ENCODE measurements at regions not wholly inside any gene's neighbourhood (a gene's known extent, or its start where the extent isn't known, plus 50 kb on each side); places are given as distances from the start of the nearest gene placed in this dataset.

- Histone ChIP-seq H2AFZ (no peak overlapping the region), H3K9ac (no peak overlapping the region), H3K9me3 (ENCODE audit: low read depth) (peaks cover 1% of the 10 kb centered on the region), H3K27ac (no peak overlapping the region), H3K4me1 (ENCODE audit: insufficient read depth) (no peaks in the 10 kb centered on the region), H4K20me1 (ENCODE audit: insufficient read depth) (no peaks in the 10 kb centered on the region), H3F3A (ENCODE audit: insufficient read depth) (no peaks in the 10 kb centered on the region), H3K4me2 (ENCODE audit: unreplicated experiment) (no peak overlapping the region), H3K9me2 (ENCODE audit: insufficient read depth) (no peaks in the 10 kb centered on the region), H3K36me3 (ENCODE audit: low read depth) (no peaks in the 10 kb centered on the region), H3K4me3 (no peak overlapping the region), H3K27me3 (replicated peaks; ENCODE audit: insufficient read depth) (no peaks in the 10 kb centered on the region), H3K79me2 (ENCODE audit: insufficient read depth) (no peaks in the 10 kb centered on the region)
- no peak for DNase-seq
- in situ Hi-C loops (cut with MboI) = no loop called here
- WGBS, 2 experiments (ENCODE audit: low coverage in 1 of 2, low lambda C conversion rate in 2 of 2, missing lambda C conversion rate in 2 of 2) = 2 to 5% methylated on average over 2 of the region's 2 CpGs
- TF ChIP-seq EZH2 (IDR thresholded peaks at IDR 0.05; ENCODE audit: insufficient read depth, poor library complexity, severe bottlenecking) (no peak), EZH2phosphoT487 (IDR thresholded peaks at IDR 0.05; ENCODE audit: insufficient read depth, low read depth) (no peak)
These were observed 440.9 kb upstream of the SEL1L start for GRCh38 chr14:81974543-81974942.

GRCh38 chr14:81980601-81981306 lies 447.1 kb upstream of the SEL1L start:
- TF ChIP-seq EZH2phosphoT487 (IDR thresholded peaks at IDR 0.05; ENCODE audit: insufficient read depth, low read depth) (no peak), EZH2 (IDR thresholded peaks at IDR 0.05; ENCODE audit: insufficient read depth, poor library complexity, severe bottlenecking) (no peak)
- in situ Hi-C loops (cut with MboI) = no loop called here

GRCh38 chr14:81981307-81981675 lies 447.6 kb upstream of the SEL1L start:
- no peak overlapping the region for H3K4me3 ChIP-seq
- H3F3A ChIP-seq (ENCODE audit: insufficient read depth) = no peaks in the 10 kb centered on the region
- 28 to 33% methylated on average over 5 of the region's 5 CpGs for WGBS, 2 experiments (ENCODE audit: low coverage in 1 of 2, low lambda C conversion rate in 2 of 2, missing lambda C conversion rate in 2 of 2)
- no peaks in the 10 kb centered on the region for H3K9me2 ChIP-seq (ENCODE audit: insufficient read depth)
- H3K36me3 ChIP-seq (ENCODE audit: low read depth) = no peaks in the 10 kb centered on the region
- H3K79me2 ChIP-seq (ENCODE audit: insufficient read depth) = no peaks in the 10 kb centered on the region
- H3K4me1 ChIP-seq (ENCODE audit: insufficient read depth) = no peaks in the 10 kb centered on the region
- in situ Hi-C loops (cut with MboI) = no loop called here
- H2AFZ ChIP-seq = no peak overlapping the region
- no peak overlapping the region for H3K27ac ChIP-seq
- no peak overlapping the region for H3K9ac ChIP-seq
- no peak for TF ChIP-seq EZH2phosphoT487 (IDR thresholded peaks at IDR 0.05; ENCODE audit: insufficient read depth, low read depth)
- TF ChIP-seq EZH2 (IDR thresholded peaks at IDR 0.05; ENCODE audit: insufficient read depth, poor library complexity, severe bottlenecking) = no peak
- H3K27me3 ChIP-seq (replicated peaks; ENCODE audit: insufficient read depth) = no peaks in the 10 kb centered on the region
- no peak overlapping the region for H3K4me2 ChIP-seq (ENCODE audit: unreplicated experiment)
- no peaks in the 10 kb centered on the region for H3K9me3 ChIP-seq (ENCODE audit: low read depth)
- no peak for DNase-seq
- no peaks in the 10 kb centered on the region for H4K20me1 ChIP-seq (ENCODE audit: insufficient read depth)

More at GRCh38 chr14:81980601-81981306, 447.1 kb upstream of the SEL1L start:
- Histone ChIP-seq H2AFZ (no peak overlapping the region), H3K27ac (no peak overlapping the region), H3K9me3 (ENCODE audit: low read depth) (no peaks in the 10 kb centered on the region), H3K79me2 (ENCODE audit: insufficient read depth) (no peaks in the 10 kb centered on the region), H4K20me1 (ENCODE audit: insufficient read depth) (no peaks in the 10 kb centered on the region), H3K9me2 (ENCODE audit: insufficient read depth) (no peaks in the 10 kb centered on the region), H3K9ac (no peak overlapping the region), H3K4me1 (ENCODE audit: insufficient read depth) (no peaks in the 10 kb centered on the region), H3K27me3 (replicated peaks; ENCODE audit: insufficient read depth) (no peaks in the 10 kb centered on the region), H3K4me2 (ENCODE audit: unreplicated experiment) (no peak overlapping the region), H3K36me3 (ENCODE audit: low read depth) (no peaks in the 10 kb centered on the region), H3K4me3 (no peak overlapping the region), H3F3A (ENCODE audit: insufficient read depth) (no peaks in the 10 kb centered on the region)
- DNase-seq = no peak
- WGBS, 2 experiments (ENCODE audit: low coverage in 1 of 2, low lambda C conversion rate in 2 of 2, missing lambda C conversion rate in 2 of 2) = 31 to 32% methylated on average over 4 of the region's 4 CpGs

- 8 to 12% methylated on average over 4 of the region's 4 CpGs for WGBS, 2 experiments (ENCODE audit: low coverage in 1 of 2, low lambda C conversion rate in 2 of 2, missing lambda C conversion rate in 2 of 2)
- no peaks in the 10 kb centered on the region for H3K27me3 ChIP-seq (replicated peaks; ENCODE audit: insufficient read depth)
- no peaks in the 10 kb centered on the region for H3K36me3 ChIP-seq (ENCODE audit: low read depth)
- no peak overlapping the region for H3K9ac ChIP-seq
- H3K4me1 ChIP-seq (ENCODE audit: insufficient read depth) = no peaks in the 10 kb centered on the region
- in situ Hi-C loops (cut with MboI) = no loop called here
- TF ChIP-seq EZH2phosphoT487 (IDR thresholded peaks at IDR 0.05; ENCODE audit: insufficient read depth, low read depth) = no peak
- H3K4me2 ChIP-seq (ENCODE audit: unreplicated experiment) = no peak overlapping the region
- H3K79me2 ChIP-seq (ENCODE audit: insufficient read depth) = no peaks in the 10 kb centered on the region
- no peaks in the 10 kb centered on the region for H3F3A ChIP-seq (ENCODE audit: insufficient read depth)
- no peaks in the 10 kb centered on the region for H4K20me1 ChIP-seq (ENCODE audit: insufficient read depth)
- no peak for DNase-seq
- H3K27ac ChIP-seq = no peak overlapping the region
- H2AFZ ChIP-seq = no peak overlapping the region
- no peak overlapping the region for H3K4me3 ChIP-seq
- H3K9me3 ChIP-seq (ENCODE audit: low read depth) = no peaks in the 10 kb centered on the region
- H3K9me2 ChIP-seq (ENCODE audit: insufficient read depth) = no peaks in the 10 kb centered on the region
These were observed 448.4 kb upstream of the SEL1L start for GRCh38 chr14:81982046-81982445.

GRCh38 chr14:81986005-81986404 lies 452.4 kb upstream of the SEL1L start:
- in situ Hi-C loops (cut with MboI) = no loop called here
- H3K36me3 ChIP-seq (ENCODE audit: low read depth) = no peaks in the 10 kb centered on the region
- no peaks in the 10 kb centered on the region for H3K79me2 ChIP-seq (ENCODE audit: insufficient read depth)
- no peak for TF ChIP-seq EZH2phosphoT487 (IDR thresholded peaks at IDR 0.05; ENCODE audit: insufficient read depth, low read depth)
- TF ChIP-seq EZH2 (IDR thresholded peaks at IDR 0.05; ENCODE audit: insufficient read depth, poor library complexity, severe bottlenecking) = no peak
- no peaks in the 10 kb centered on the region for H3K4me1 ChIP-seq (ENCODE audit: insufficient read depth)
- no peak overlapping the region for H3K9ac ChIP-seq
- no peak overlapping the region for H3K4me3 ChIP-seq
- DNase-seq = no peak
- H3K27ac ChIP-seq = no peak overlapping the region
- no peak overlapping the region for H2AFZ ChIP-seq
- H3K9me2 ChIP-seq (ENCODE audit: insufficient read depth) = no peaks in the 10 kb centered on the region
- no peaks in the 10 kb centered on the region for H3K9me3 ChIP-seq (ENCODE audit: low read depth)
- H4K20me1 ChIP-seq (ENCODE audit: insufficient read depth) = no peaks in the 10 kb centered on the region
- no peaks in the 10 kb centered on the region for H3K27me3 ChIP-seq (replicated peaks; ENCODE audit: insufficient read depth)
- H3F3A ChIP-seq (ENCODE audit: insufficient read depth) = no peaks in the 10 kb centered on the region
- H3K4me2 ChIP-seq (ENCODE audit: unreplicated experiment) = no peak overlapping the region
